Stomach (tissue), 8 donors: ENCODE measurements at regions not wholly inside any gene's neighbourhood (a gene's known extent, or its start where the extent isn't known, plus 50 kb on each side); places are given as distances from the start of the nearest gene placed in this dataset.
"Not testable (repeated sequence)": the region's sequence is repeated elsewhere in the genome, so short reads cannot be mapped to it uniquely, and the experiment has no call there.

Source experiments
- DNase-seq, 2 donors: peaks; one replicate each; pipeline versions ENCODE4 v3.0.0 to v3.0.0-alpha.2; 2013 to 2019
- H3K27ac ChIP-seq, 5 donors: fragments of 200-600 bp in 4 of 5; sonication (generic) in 4 of 5; one replicate each; pipeline ENCODE4 v1.5.1; 2013 to 2019; ENCODE audit warnings: mild to moderate bottlenecking in 1 of 5, moderate library complexity in 1 of 5
- H3K27me3 ChIP-seq, 3 donors: fragments of 200-600 bp; sonication (generic); one replicate each; pipeline ENCODE4 v1.5.1; 2017 to 2019; ENCODE audit warnings: mixed run types in 1 of 3
- H3K36me3 ChIP-seq, 4 donors: fragments of 200-600 bp; sonication (generic); 1 replicate in 3 of 4; 2 replicates in 1 of 4; pipeline ENCODE4 v1.5.1; 2016 to 2019
- H3K4me1 ChIP-seq, 4 donors: fragments of 200-600 bp; sonication (generic); one replicate each; pipeline ENCODE4 v1.5.1; 2016 to 2019
- H3K4me3 ChIP-seq, 4 donors: fragments of 200-600 bp; sonication (generic) in 3 of 4; one replicate each; pipeline ENCODE4 v1.5.1; 2016 to 2019; ENCODE audit warnings: mild to moderate bottlenecking in 1 of 4
- H3K9me3 ChIP-seq, 4 donors: fragments of 200-600 bp; sonication (generic); one replicate each; pipeline ENCODE4 v1.5.1; 2016 to 2019
- EP300 ChIP-seq: sonication (generic); formaldehyde crosslinking; IDR thresholded peaks from one replicate; pipeline ENCODE4 v1.6.1; 2017; ENCODE audit warnings: antibody characterized with exemption
- POLR2A ChIP-seq, 4 donors: fragments of 450-650 bp; IDR thresholded peaks; one replicate each; pipeline ENCODE4 v1.6.1; 2016; ENCODE audit warnings: antibody characterized with exemption in 4 of 4, control low read depth in 2 of 4, mild to moderate bottlenecking in 1 of 4, moderate library complexity in 1 of 4
- POLR2AphosphoS5 ChIP-seq, 3 donors: sonication (generic); formaldehyde crosslinking; IDR thresholded peaks; one replicate each; pipeline ENCODE4 v1.6.1; 2016; ENCODE audit warnings: antibody characterized with exemption in 3 of 3
- WGBS, 5 donors: extraction: QIAGEN DNeasy Blood & Tissue Kit in 3 of 5; methylation state at CpG; one replicate each; pipeline versions ENCODE4 v1.1.5 to v1.1.7; 2013 to 2018; 5-methylcytosine and 5-hydroxymethylcytosine counted together
- intact Hi-C: fragments of 100-400 bp; cut with DNase I; formaldehyde crosslinking; loops from one replicate; pipeline ENCODE4 v1.15.1; 2023; ENCODE audit warnings: low total_unique reads
- TF ChIP-seq, protein P1 (sequence below), 7 experiments: fragments of 450-650 bp in 4 of 7; fragments of 200-600 bp in 3 of 7; sonication (generic) in 3 of 7; IDR thresholded peaks; one replicate each; pipeline ENCODE4 v1.5.1; 2016 to 2019; ENCODE audit warnings: antibody characterized with exemption in 7 of 7, control low read depth in 2 of 7, mild to moderate bottlenecking in 1 of 7
- donor health status: healthy with polysubstance abuse.
- donor health status: Bipolar disorder and iron deficiency.
- donor health status: healthy.

DNA sequence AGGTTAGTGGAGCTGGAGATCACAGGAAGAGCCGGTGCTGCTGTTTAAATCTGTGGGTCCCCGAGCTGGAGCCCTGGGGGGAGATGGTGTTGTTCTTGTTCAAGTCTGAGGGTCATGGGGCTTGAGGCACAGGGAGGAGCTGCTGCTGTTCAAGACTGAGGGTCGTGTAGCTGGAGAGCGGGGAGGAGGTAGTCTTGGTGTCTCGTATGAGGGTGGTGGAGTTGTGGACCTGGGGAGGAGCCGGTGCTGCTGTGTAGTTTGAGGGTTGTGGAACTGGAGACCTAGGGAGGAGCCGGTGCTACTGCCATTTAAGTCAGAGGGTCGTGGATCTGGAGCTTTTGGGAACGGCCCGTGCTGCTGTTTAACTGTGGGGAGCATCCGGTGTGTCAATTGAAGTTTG is 112.2 kb upstream of the SULF2 start:
- peaks cover 0 to 4% (median 0%) of the 10 kb centered on the region in 3 donors for H3K27me3 ChIP-seq
- H3K9me3 ChIP-seq: no peaks in the 10 kb centered on the region
- TF ChIP-seq POLR2A (IDR thresholded peaks at IDR 0.05): no peak
- TF ChIP-seq EP300: no peak
- TF ChIP-seq, protein P1, sequence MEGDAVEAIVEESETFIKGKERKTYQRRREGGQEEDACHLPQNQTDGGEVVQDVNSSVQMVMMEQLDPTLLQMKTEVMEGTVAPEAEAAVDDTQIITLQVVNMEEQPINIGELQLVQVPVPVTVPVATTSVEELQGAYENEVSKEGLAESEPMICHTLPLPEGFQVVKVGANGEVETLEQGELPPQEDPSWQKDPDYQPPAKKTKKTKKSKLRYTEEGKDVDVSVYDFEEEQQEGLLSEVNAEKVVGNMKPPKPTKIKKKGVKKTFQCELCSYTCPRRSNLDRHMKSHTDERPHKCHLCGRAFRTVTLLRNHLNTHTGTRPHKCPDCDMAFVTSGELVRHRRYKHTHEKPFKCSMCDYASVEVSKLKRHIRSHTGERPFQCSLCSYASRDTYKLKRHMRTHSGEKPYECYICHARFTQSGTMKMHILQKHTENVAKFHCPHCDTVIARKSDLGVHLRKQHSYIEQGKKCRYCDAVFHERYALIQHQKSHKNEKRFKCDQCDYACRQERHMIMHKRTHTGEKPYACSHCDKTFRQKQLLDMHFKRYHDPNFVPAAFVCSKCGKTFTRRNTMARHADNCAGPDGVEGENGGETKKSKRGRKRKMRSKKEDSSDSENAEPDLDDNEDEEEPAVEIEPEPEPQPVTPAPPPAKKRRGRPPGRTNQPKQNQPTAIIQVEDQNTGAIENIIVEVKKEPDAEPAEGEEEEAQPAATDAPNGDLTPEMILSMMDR (IDR thresholded peaks at IDR 0.05): no peak
- TF ChIP-seq POLR2AphosphoS5 (IDR thresholded peaks at IDR 0.05): no peak
- H3K36me3 ChIP-seq: no peaks in the 10 kb centered on the region
- H3K4me1 ChIP-seq: no peaks in the 10 kb centered on the region
- DNase-seq: no peak
- intact Hi-C loops: loop anchor here (10.0 kb wide), 1 partner anchor 83 kb away; no protein-coding TSS in a partner anchor
- no peak overlapping the region for H3K4me3 ChIP-seq
- H3K27ac ChIP-seq: no peak overlapping the region
- WGBS, 5 donors: 78 to 84% (median 82%) methylated on average over 11 of the region's 11 CpGs

DNA sequence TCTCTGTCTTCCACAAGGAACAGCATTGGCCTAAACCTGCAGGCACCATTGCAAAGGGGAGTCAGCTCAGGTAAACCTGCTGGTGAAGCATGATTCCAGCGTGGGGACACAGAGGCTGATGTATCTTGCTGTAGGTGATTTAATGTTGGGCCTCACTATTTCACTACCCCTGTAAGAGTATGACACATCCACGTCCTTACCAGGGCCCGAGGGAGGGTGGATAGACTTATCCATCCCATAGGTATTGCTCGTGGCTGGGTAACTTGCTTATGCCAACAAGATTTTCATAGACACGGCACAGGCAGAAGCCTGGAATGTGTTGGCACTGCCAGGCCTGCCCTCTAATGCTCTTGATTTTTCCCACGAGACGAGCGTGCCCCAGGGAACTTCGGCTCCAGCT is 107.4 kb upstream of the SULF2 start:
- not testable (repeated sequence) for H3K36me3 ChIP-seq, H3K27ac ChIP-seq, H3K4me3 ChIP-seq, H3K4me1 ChIP-seq, H3K9me3 ChIP-seq, H3K27me3 ChIP-seq, DNase-seq
- WGBS, 5 donors: 68 to 85% (median 80%) methylated on average over 1 to 4 of the region's 9 CpGs
- intact Hi-C loops: loop anchor here (5.0 to 10.0 kb wide), 2 partner anchors 78 to 625 kb away; no protein-coding TSS in a partner anchor

DNA sequence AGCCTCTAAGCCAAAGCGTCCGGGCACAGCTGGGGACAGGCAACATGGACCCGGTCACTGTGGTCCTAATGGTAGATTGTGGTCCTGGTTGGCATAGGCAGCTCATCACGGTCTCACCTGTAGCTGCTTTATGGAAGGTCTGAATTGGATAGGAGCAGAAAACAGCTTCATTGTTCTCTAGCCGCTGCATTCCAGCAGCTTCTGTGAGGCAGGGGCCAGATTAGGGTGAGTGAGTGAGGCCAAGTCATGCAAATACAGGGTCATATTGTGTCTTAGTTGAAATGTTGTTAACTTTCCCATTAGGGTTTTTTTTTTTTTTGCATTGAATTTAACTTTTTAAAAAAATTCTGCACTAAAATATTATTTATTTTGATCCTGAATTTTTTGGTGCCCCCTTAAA is 105.4 kb upstream of the SULF2 start:
- H3K36me3 ChIP-seq, DNase-seq, H3K9me3 ChIP-seq, H3K4me3 ChIP-seq, H3K4me1 ChIP-seq, H3K27ac ChIP-seq: not testable (repeated sequence)
- 57 to 79% (median 68%) methylated on average over 3 to 5 of the region's 5 CpGs for WGBS, 5 donors
- peaks cover 0 to 11% (median 0%) of the 10 kb centered on the region in 3 donors for H3K27me3 ChIP-seq
- intact Hi-C loops: loop anchor here (5.0 to 10.0 kb wide), 2 partner anchors 76 to 627 kb away; no protein-coding TSS in a partner anchor

DNA sequence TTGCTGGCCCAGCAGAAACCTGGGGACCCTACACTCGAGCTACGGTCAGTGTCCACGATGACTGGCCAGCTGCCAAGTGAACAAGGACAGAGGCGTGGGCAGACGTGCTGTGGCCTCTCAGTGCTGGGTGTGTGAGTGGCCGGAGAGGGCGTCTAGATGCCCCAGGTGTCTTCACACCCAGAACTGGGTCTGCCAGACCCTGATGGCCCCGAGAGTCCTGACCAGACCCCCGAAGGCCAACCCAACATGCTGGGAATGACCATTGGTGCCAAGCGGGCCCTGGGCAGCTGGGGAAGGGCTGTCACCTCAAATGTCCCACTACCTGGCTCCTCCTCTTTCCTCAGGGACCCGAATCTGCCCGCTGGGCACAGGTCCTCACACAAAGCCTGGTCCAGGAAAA is 104.5 kb upstream of the SULF2 start:
- H3K27ac ChIP-seq, H3K9me3 ChIP-seq, DNase-seq, H3K4me1 ChIP-seq, H3K36me3 ChIP-seq, H3K4me3 ChIP-seq: not testable (repeated sequence)
- WGBS, 5 donors: 65 to 80% (median 76%) methylated on average over 8 to 12 of the region's 12 CpGs
- intact Hi-C loops: loop anchor here (5.0 to 10.0 kb wide), 2 partner anchors 75 to 628 kb away; no protein-coding TSS in a partner anchor
- H3K27me3 ChIP-seq: peaks cover 0 to 11% (median 0%) of the 10 kb centered on the region in 3 donors

DNA sequence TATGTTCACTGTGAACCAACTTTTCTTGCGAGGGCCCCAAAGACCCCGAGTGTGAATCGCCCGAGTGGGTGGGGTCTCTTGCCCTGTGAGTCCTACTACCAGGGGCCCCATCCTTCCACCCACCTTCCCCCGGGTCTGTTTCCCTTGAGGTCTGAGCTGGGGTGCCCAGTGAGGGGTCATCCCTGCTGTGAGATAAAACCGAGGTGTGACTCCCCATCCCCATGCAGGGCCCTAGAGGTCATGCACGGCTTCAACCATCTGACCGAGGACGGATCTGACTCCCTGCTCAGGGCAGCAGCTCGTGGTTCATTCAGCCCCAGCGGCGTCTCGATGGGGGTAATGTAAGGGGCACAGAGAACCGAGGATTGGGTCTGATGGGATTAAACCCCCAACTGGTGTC is 103.1 kb upstream of the SULF2 start:
- intact Hi-C loops: no loop called here
- 76 to 82% (median 81%) methylated on average over 13 to 14 of the region's 14 CpGs for WGBS, 5 donors
- DNase-seq: no peak
- no peak overlapping the region for H3K4me3 ChIP-seq
- H3K36me3 ChIP-seq: no peaks in the 10 kb centered on the region
- no peaks in the 10 kb centered on the region for H3K9me3 ChIP-seq
- peaks cover 0 to 11% (median 0%) of the 10 kb centered on the region in 3 donors for H3K27me3 ChIP-seq
- no peaks in the 10 kb centered on the region for H3K4me1 ChIP-seq
- no peak overlapping the region for H3K27ac ChIP-seq
- TF ChIP-seq, protein P1 (IDR thresholded peaks at IDR 0.05): no peak

DNA sequence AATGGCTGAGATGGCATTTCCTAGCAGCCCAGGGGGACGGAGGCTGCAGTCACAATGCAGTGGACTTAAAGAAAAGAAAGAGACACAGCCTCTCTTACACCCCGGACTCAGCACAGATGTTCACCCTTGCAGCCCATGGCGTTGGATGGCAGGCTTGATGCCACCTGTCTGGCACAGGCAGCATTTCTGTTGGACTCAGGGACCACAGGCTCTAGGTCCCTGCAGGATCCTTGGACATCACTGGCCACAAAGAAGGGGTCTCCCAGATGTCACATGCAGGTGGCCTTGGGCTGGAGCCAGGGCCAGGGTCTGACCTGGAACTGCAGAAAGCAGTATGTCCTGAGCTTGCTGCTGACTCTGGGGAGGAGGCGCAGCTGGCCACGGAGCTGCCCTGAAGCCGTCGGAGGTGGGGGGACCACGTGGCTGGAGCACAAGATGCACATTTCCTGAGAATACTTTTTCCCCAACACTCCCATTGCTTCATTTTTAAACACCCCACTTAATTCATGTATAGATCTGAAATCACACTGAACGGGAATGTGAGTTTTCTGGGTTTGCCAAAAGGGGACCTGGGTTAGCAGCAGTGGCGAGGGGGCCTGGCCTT is 102.3 kb upstream of the SULF2 start:
- H3K36me3 ChIP-seq: no peaks in the 10 kb centered on the region
- peaks cover 0 to 11% (median 0%) of the 10 kb centered on the region in 3 donors for H3K27me3 ChIP-seq
- no peaks in the 10 kb centered on the region for H3K4me1 ChIP-seq
- H3K9me3 ChIP-seq: no peaks in the 10 kb centered on the region
- no peak for DNase-seq
- 74 to 83% (median 76%) methylated on average over 10 of the region's 10 CpGs for WGBS, 5 donors
- intact Hi-C loops: no loop called here
- TF ChIP-seq POLR2A (IDR thresholded peaks at IDR 0.05): no peak
- TF ChIP-seq EP300: no peak
- TF ChIP-seq, protein P1 (IDR thresholded peaks at IDR 0.05): no peak
- TF ChIP-seq POLR2AphosphoS5 (IDR thresholded peaks at IDR 0.05): no peak
- no peak overlapping the region for H3K27ac ChIP-seq
- no peak overlapping the region for H3K4me3 ChIP-seq
